Stimulated activated CD8-positive, alpha-beta memory T cell treated with anti-CD3 and anti-CD28 coated beads, Interleukin-12 subunit alpha, Interleukin-12 subunit beta, amount 100 ng/mL, for 4 hours (primary cell): ENCODE measurements at regions not wholly inside any gene's neighbourhood (a gene's known extent, or its start where the extent isn't known, plus 50 kb on each side); places are given as distances from the start of the nearest gene placed in this dataset.

ENCODE experiments used
- DNase-seq: peaks from one replicate; pipeline ENCODE4 v3.0.0-alpha.2; 2020; ENCODE audit warnings: low read depth

DNA sequence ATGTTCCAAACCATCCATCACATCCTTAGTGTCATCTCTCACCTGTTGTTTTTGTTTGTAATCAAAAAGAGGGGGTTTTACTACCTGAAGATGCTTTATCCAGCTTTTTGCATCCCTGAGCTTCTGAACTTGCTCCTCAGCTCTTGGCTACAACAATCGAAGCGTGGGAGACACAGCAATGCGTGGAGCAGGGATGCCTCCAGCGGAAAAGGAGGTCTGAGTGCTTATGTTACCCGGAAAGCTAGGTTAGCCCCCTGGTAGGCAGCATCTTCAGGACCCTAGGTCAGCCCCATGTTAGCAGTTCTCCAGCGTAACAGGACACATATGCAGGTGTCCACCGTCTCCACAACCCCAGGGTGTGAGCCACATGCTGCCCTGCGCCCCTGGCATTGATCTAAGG, 141.5 kb downstream of the RRAGC start:
- no peak for DNase-seq

DNA sequence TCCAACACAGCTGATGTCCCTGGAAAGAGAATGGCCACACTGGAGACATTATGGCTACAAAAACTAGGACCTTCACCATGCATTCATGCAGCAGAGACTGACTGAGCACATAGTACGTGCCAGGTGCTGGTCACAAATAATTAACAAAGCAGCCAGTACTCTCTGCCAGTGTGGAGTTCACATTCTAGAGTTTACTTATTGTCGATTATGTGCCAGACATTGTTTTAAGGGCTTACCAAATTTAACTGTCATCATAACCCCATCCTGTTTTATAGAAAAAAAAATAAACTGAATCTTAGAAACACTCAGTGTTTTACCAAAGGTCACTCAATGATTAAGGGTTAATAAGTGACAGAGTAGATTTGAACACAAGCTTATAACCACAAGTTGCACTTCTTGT, 143.3 kb downstream of the RRAGC start:
- DNase-seq = no peak

DNA sequence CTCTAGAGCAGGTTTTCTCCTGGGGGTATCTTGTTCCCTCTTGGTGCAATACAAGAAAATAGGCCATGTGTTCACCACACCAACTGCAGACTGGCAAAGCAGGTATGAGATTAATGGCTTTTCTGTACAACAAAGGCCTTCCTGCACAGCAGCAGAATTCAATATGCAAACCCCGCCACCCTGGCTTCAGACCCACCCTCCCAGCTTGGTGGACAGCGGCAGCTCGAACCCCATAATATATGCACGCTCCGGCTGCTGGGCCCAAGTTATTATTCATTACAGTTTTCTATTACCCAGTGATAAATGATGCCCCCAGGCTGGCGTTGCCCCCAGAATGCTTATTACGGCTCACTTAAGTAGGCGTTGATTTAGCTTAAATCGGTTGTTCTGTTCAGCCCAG, 144.2 kb downstream of the RRAGC start:
- DNase-seq = no peak

DNA sequence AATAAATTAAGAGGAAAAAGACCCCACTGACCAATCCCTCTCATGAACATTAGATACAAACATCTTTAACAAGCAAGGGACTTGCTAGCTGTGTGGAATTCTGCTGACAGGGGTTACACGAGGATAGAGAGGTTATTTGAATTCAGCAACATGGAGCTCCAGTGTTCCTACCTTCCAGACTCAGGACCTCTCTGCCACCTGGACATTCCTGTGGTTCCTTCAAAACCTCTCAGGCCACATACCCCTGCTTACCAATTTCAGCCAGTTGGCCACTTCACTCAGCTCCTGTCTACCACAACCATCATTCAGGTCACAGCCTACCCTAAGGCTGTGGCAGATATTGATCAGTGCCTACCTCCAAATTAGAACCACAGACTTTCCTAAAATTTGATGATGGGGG, 147.5 kb downstream of the RRAGC start:
- no peak for DNase-seq

DNA sequence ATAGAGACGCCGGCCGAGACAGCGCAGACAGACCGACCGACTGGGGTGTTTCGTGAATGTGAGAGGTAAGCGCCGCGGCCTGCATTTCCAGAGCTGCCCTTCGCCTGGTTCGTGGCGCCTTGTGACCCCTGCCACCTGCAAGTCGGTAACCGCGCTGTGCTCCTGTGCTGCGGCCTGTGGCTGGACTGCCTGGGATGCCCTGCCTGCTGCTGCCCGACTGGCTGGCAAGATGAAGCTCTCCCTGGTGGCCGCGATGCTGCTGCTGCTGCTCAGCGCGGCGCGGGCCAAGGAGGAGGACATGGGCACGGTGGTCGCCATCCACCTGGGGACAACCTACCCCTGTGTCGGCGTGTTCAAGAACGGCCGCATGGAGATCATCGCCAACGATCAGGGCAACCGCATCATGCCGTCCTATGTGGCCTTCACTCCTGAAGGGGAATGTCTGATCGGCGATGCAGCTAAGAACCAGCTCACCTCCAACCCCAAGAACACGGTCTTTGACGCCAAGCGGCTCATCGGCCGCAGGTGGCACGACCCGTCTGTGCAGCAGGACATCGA, 150.8 kb downstream of the RRAGC start:
- no peak for DNase-seq

DNA sequence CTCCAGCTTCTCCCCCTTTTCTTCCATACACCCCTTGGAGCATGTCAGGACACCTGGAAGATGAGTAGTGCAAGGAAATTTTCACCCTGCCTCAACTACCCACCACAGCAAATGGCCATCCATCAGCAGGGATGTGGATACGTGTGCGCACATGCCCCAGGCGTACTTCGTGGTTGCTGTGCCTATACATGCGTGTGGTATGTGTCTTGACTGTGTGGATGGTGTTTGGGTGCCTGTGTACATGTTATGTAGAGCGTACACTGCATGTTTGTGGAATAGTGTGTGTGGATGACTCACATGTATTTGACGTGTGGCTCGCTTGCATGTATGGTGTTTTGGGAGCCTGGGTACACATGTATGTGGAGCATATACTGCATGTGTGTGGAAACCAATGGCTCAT, 158.5 kb downstream of the RRAGC start:
- no peak for DNase-seq

DNA sequence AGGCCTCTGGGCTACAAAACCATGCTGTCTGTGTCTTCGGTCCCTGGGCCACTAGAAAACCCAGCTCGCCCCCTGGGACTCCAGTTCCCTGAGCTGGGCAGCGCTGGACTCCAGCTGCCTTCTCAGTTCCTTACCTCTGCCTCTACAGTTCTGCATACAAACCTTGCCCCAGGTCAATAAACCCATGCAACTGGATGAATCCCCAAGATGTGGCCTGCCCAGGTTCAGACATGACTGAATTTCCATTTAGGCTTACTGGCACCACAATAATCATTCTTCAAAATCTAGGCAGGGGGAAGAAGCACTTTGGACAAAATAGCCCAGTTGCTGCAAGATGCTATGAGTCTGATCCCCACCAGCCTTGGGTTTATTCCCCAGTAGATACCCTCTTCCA, 159.5 kb downstream of the RRAGC start:
- no peak for DNase-seq

DNA sequence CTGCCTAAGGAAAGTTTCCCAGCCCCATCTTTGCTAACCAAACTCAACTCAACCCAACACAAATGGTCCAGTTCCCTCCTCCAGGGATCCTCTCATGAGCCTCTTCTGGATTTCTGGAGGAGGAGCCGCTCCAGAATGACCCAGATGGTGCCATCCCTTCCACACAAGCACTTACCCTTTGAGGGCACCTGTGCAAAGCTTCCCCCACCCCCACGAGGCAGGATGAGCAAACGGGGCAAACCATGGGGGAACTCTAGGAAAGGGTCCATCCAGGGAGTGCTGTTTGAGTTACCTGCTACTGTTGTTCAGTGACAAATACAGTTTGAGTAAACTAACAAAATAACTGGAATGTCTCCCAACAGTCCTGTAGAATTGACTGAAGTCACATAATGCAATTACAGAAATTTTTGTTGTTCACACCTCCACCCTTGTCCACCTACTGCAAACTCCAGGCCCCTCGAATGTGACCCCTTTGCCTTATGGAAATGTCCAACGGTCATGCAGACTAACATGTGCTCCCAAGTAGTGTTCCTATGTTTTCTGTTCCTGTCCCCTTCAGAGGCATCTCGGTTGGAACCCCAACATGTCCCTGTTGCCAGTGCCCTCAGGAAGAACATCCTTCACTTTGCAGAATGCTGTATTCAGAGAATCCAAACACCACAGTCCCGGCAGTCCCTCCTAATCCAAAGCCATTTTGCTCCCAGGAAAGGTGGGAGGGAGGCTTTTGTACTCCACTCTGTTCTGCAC, 160.1 kb downstream of the RRAGC start:
- no peak for DNase-seq

DNA sequence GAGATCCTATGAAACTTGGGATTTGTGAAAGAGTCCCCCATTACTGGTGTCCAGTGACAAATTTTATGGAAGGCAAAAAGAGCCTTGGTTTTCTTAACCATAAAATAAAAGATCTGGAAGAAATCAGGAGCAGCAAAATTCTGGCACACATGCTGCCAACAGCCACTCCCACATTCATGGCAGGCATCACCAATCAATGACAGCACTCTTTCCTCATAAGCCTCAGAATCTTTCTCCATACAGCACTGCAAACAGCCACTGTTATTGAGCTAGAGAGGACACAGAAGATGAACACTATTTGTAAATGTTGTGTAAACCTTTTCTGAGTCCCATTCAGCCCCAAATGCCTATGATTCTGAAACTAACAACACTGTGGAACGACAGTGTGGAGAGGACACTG, 162.2 kb downstream of the RRAGC start:
- no peak for DNase-seq

DNA sequence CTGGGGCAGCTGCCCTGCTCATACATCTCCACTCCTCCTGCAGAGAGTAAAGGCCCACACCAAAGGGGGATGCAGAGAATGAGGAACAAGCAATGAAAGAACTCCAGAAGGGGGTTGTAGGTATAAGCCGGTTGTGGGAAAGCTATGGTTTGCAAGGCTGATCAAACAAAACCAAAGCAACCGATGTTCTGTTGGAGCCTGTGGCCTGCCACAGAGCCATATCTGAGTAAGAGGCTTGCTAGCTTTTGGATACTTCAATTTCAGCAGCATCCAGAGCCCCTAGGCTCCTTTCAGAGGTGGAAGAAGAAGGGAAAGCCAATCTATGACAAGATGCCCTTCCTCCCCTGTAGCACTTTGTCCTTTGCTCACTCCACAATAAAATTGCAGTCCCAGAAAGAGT, 163.2 kb downstream of the RRAGC start:
- no peak for DNase-seq

DNA sequence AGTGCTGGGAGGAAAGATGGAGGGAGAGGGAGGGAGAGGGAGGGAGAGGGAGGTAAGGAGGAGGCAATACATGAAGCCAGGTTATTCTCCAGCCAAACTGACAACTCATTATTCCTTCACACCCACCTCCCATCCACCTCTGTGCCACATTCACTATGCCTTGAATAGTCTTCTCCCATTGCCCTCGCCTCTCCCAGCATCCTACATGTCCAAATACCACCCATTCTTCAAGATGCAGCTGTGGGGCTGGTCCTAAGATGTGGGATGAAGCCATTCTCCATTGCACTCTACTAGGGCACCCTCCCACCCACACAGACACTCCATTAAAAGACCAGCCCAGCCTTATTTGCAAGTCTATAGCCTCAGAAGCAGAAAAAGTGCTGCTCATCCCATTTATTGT, 165.8 kb downstream of the RRAGC start:
- DNase-seq = no peak

DNA sequence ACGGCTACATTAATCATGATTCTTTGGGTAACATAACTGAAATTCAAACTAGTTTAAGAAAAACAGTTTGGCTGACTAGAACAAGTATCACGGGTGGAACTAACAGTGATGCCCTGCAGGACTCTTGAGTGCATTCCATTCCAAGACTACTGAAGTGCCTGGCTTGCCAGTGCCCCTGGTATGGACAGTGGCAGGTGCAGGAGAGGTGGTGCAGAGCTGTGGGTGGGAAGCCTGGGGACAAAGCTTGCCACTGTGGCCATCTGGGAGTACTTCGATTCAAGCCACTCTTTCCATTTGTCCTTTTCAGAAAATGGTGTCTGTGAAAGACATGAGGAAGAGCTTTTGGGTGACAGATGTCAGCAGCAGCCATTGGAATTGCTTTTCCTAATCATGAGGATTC, 166.5 kb downstream of the RRAGC start:
- no peak for DNase-seq

DNA sequence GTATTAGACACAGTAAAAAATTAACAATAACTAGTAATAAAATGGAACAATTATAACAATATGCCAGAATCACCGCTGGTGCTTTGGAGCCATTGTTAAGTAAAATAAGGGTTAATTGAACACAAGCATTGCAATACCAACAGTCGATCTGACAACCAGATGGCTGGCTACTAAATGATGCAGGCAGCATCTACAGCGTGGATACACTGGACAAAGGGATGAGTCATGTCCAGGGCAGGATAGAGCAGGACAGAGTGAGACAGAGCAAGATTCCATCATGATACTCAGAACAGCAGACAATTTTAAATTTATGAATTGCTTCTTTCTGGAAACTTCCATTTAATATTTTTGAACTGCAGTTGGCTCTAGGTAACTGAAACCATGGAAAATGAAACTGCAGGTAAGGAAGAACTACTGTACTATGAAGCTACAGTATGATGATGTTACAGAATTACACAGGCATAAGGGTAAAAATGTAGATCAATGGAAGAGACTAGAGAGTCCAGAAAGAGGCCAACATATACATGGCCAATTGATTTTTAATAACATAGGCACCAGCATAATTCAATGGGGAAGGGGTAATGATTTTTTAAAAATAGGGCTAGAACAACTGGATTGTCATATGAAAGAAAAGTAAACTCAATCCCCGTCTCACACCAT, 168.7 kb downstream of the RRAGC start:
- DNase-seq = no peak

DNA sequence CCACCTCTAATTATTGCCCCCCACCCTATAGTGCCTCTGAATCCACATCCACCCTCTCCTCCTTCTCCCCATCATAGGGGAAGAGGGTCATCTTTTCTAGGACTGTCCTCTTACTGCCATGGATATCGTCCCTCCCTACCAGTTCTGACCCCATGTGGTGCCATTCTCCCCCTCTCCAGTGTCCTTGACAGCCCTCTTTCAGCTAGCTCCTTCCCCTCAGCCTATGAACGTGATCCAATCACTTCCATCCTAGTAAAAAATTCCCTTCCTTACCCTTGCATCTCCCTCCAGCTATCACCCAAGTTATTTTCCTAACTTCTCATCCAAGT, 172.7 kb downstream of the RRAGC start:
- DNase-seq = no peak

DNA sequence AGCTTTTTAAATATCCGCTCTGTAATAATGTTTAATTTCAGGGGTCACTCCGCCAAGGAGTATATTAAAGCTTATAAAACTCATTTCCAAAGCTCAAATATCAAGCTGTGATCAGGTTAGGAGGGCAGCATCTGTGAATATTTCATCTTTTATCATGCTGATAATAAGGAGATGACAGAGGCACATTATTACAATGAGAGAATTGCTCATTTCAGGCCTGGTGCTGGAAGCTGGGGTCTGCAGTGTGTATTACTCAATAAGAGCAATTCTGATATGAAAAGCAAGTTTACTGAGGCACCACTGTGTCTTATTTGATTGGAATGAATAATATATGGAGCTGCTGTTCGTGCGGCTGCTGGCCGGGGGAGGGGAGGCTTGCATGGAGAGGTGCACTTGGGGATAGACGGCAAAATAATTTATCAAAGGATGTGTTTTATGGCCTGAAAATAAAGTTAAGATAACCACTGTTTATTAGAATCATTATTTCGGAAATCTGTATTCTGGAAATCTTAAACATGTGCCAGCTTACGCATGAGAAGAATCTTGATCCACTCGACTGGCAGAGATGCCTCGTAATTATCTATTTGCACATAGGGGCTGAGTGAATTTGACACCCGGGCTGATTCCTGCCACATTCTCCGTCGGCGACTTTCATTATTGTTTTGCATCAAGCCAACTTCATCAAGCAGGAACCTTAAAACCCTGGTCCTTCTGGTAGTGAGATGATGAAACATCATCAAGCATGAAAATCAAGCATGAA, 173.2 kb downstream of the RRAGC start:
- DNase-seq = no peak

DNA sequence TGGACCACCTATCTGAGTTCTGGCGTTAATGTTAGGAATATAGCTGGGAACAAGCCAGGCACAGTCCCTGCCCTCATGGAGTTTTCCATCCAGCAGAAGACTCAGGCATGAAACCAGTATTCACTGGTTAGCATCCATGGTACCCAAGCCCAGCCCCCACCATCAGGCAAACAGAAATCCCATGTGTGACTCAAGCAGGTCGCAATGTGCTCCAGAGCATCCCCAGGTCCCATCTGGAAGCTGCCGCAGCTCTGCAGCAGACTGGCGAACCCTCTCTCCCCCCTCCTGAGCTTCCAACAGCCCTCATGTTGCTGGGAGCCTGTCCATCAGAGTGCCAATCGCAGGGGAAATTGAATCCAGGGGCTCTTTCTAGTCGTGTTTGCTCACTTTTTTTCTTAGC, 174.2 kb downstream of the RRAGC start:
- no peak for DNase-seq

DNA sequence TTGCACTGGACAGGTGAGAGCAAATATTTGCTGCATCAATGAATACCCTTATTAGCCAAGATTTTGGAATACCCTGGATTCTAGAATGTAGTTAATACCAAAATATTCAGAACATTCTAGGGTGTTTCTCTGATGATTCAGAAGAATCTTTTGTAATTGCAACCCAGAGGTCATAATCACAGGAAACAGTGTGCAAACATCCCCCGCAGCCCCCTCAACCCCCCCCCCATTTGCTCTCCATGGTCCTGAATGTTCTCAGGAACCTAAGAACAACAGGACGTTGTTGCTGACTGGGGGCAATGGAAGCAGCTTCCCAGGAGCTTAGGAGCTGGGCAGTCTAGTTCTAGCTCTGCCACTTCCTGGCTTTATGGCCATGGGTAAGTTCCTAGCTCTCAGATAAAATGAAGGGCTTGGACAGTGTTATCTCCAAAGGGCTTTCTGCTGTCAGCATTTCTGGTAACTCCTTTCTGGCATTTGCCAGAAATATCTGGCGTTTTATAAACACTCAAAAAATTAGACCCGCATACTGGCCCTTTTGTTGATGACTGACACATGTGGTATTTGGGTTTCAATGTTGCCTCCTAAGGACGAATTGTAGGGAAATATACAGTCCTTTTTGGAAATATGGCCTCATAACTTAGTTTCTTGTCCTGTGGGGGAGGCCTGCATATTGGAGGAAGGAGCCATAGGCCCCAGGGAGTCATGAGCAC, 178.6 kb downstream of the RRAGC start:
- no peak for DNase-seq

DNA sequence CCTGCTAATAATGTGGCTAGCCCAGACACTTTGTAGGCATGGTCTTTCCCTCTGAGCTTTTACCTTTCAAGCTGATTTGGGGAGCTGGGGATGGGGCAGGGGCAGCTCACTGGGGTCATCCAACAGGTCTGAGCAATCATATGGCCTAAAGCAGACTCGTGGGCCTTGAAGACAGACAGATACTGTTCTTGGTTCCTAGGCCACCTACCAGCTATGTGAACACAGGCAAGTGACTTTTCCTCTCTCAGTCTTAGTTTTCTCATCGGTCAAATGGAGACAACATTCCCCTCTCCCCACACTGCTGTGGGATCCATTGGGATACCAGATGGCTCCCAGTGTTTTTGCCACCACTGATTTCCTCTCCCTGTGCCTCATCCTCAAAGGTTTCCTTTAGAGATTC, 181.8 kb downstream of the RRAGC start:
- no peak for DNase-seq

DNA sequence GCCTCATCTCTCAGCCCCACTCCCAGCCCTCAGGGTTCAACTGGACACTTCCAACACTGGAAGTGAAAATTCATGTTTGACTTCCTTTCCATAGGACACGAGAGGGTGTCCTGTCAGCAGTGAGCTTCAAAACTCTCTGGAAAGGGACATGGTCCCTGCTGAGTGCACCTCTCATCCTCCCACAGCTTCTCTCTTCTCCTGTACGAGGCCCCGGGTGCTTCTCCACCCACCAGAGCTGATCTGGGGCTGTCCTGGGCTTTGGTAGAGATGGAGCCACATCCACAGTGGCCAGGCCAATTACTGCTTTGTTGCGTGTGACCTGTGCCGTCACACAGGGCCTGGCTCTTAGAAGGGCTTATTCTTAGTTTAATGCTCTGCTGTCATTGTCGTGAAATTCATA, 182.3 kb downstream of the RRAGC start:
- no peak for DNase-seq

DNA sequence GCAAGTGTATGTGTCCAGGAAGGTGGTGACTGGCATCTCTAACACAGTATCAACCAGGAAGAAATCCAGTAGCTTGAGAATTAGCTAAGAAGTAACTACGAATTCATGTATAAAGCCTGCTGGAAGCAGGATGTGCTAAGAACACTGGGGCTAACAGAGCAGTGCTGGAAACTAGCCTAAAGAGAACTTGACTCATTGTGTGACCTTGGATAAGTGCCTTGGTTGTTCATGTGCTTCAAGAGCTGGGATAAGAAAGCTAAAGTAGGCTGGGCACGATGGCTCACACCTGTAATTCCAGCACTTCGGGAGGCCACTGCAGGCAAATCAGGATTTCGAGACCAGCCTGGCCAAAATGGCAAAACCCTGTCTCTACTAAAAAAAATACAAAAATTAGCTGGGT, 186.9 kb downstream of the RRAGC start:
- no peak for DNase-seq

DNA sequence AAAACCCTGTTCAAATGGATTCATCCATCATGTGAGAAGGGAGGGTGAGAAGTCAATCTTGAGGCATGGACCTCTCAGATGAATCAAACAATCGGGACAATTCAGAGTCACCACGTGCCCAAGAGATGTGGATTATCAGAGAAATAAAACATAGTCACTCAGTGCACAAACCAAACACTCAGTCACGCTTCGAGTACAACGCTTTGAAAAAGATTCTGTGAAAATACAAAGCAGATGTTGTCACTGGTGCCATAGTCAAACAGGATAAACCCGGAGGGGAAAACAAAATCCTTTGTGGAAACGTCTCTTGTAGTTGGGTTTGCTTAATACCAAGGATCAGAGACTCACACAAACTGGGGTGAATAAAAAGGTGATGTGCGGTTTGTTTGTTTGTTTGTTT, 188.4 kb downstream of the RRAGC start:
- DNase-seq = no peak

DNA sequence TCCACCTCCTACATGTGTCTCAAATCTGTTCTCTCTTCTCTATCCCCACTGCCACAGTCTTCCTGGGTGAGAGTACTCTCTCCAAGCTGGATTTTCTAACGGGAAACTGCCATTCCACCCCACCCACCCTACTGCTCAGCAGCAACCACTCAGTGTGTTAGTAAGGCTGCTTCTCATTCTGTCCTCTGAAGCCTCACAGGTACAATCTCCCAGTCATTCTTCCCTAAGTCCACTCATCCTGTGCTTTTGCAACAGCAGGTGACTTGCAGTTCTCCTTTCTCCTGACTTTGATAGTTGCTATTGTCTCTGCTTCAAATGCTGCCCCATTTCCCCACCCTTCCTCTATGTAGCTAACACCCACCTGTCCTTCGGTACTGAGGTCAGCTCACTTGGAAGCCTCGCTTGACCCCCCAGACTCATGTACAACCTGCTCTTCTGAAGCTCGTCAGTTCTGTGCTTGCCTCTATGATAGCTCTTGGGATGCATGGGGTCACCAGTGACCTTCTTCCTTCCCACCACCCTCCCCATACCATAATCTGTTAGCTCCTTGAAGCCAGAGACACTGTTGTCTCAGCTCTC, 188.9 kb downstream of the RRAGC start:
- no peak for DNase-seq
